Endothelial cell of umbilical vein (primary cell): ENCODE measurements at regions not wholly inside any gene's neighbourhood (a gene's known extent, or its start where the extent isn't known, plus 50 kb on each side); places are given as distances from the start of the nearest gene placed in this dataset.

Experiments used
- BruUV-seq: library from RNA; stranded (reverse); fragments of 400-500 nt; replicated peaks from 2 replicates; lab custom pipeline; 2021; lab: Mats Ljungman, UMichigan
- CTCF ChIA-PET: fragments of 300-600, 350-600 bp; sonication (Branson Sonifier 250); formaldehyde crosslinking; loops from one replicate; lab custom pipeline; 2021; ENCODE audit warnings: antibody characterized with exemption, inconsistent platforms; lab: Charles Lee
- POLR2A ChIA-PET: fragments of 300-600, 350-600 bp; sonication (Branson Sonifier 250); formaldehyde crosslinking; loops from one replicate; lab custom pipeline; 2021; ENCODE audit warnings: antibody characterized with exemption, inconsistent platforms; lab: Charles Lee
- DNase-seq: peaks from one replicate; pipeline ENCODE4 v3.0.0-alpha.2; 2011; ENCODE audit warnings: low read depth, low spot score
- FAIRE-seq: peaks from 2 replicates; lab custom pipeline; 2011; peaks lifted over from hg19 to GRCh38; lab: Jason Lieb, UNC
- H2AFZ ChIP-seq: 2 replicates; pipeline ENCODE4 v1.6.0; 2012; ENCODE audit warnings: low read depth, low read length, control low read depth, inconsistent platforms
- H3K27ac ChIP-seq: 2 replicates; pipeline ENCODE4 v1.5.1; 2011; ENCODE audit warnings: low read depth, mild to moderate bottlenecking, control low read depth, low read length, moderate library complexity; ENCODE audit not compliant: insufficient read depth
- H3K27me3 ChIP-seq, 2 experiments: 2 replicates each; pipeline versions ENCODE4 v1.6.0 to v1.6.1; 2011; ENCODE audit warnings: low read length in 2 of 2, mixed read lengths in 1 of 2; ENCODE audit not compliant: control insufficient read depth in 2 of 2, insufficient read depth in 2 of 2
- H3K36me3 ChIP-seq, 2 experiments: 2 replicates in 1 of 2; 3 replicates in 1 of 2; pipeline ENCODE4 v1.5.1; 2011; ENCODE audit warnings: low read length in 2 of 2, mild to moderate bottlenecking in 1 of 2, moderate library complexity in 1 of 2; ENCODE audit not compliant: control insufficient read depth in 2 of 2, insufficient read depth in 2 of 2; ENCODE audit errors: extremely low read depth in 1 of 2
- H3K4me1 ChIP-seq: 3 replicates; pipeline ENCODE4 v1.5.1; 2011; ENCODE audit warnings: mild to moderate bottlenecking, low read length; ENCODE audit not compliant: control insufficient read depth, insufficient read depth; ENCODE audit errors: extremely low read depth
- H3K4me2 ChIP-seq: 2 replicates; pipeline ENCODE4 v1.6.1; 2011; ENCODE audit warnings: low read length, control low read depth, mixed read lengths; ENCODE audit not compliant: insufficient read depth
- H3K4me3 ChIP-seq, 3 experiments: fragments of 200-600 bp in 1 of 3; sonication (generic), shearing (Covaris generic) in 1 of 3; replicated peaks in 1 of 3; 2 replicates each; pipeline ENCODE4 v1.5.1; 2011 to 2016; ENCODE audit warnings: control low read depth in 3 of 3, low read length in 3 of 3, mild to moderate bottlenecking in 2 of 3, inconsistent platforms in 1 of 3, low read depth in 1 of 3, moderate library complexity in 1 of 3; ENCODE audit not compliant: insufficient read depth in 1 of 3
- H3K79me2 ChIP-seq: 2 replicates; pipeline ENCODE4 v1.6.0; 2012; ENCODE audit warnings: low read length, inconsistent platforms; ENCODE audit not compliant: control insufficient read depth, insufficient read depth
- H3K9ac ChIP-seq: replicated peaks from 2 replicates; pipeline ENCODE3; 2011; ENCODE audit warnings: low read length, control low read depth; ENCODE audit not compliant: insufficient read depth; ENCODE audit errors: extremely low read depth
- H3K9me1 ChIP-seq: replicated peaks from 3 replicates; pipeline ENCODE4 v1.6.0; 2011; ENCODE audit warnings: mild to moderate bottlenecking, low read length; ENCODE audit not compliant: control insufficient read depth, insufficient read depth; ENCODE audit errors: extremely low read depth
- H3K9me3 ChIP-seq: replicated peaks from 2 replicates; pipeline ENCODE4 v1.5.1; 2012; ENCODE audit warnings: low read length, inconsistent platforms; ENCODE audit not compliant: control insufficient read depth, insufficient read depth
- H4K20me1 ChIP-seq: replicated peaks from 2 replicates; pipeline ENCODE3; 2011; ENCODE audit warnings: mild to moderate bottlenecking, low read length; ENCODE audit not compliant: control insufficient read depth, insufficient read depth; ENCODE audit errors: extremely low read depth
- FOS ChIP-seq: IDR thresholded peaks from 2 replicates; pipeline ENCODE4 v1.6.1; 2011; ENCODE audit warnings: mild to moderate bottlenecking, low read length, moderate library complexity, borderline replicate concordance; ENCODE audit not compliant: insufficient read depth
- GATA2 ChIP-seq: IDR thresholded peaks from 2 replicates; pipeline ENCODE4 v1.7.0; 2011; ENCODE audit warnings: low read depth, mild to moderate bottlenecking, moderate library complexity, mixed read lengths, low read length; ENCODE audit not compliant: insufficient read length, insufficient read depth
- JUN ChIP-seq: IDR thresholded peaks from 2 replicates; pipeline ENCODE4 v1.6.1; 2011; ENCODE audit warnings: borderline replicate concordance, low read depth; ENCODE audit not compliant: insufficient read length, insufficient read depth
- MYC ChIP-seq: IDR thresholded peaks from one replicate; pipeline ENCODE4 v1.6.1; 2011; ENCODE audit warnings: mild to moderate bottlenecking, low read depth, low read length
- POLR2A ChIP-seq: IDR thresholded peaks from 2 replicates; pipeline ENCODE4 v1.6.1; 2012; ENCODE audit warnings: low read depth, mild to moderate bottlenecking, control low read depth, low read length
- dilution Hi-C: fragments of 300-500 bp; cut with MboI; formaldehyde crosslinking; loops from one replicate; pipeline ENCODE4 v1.15.0; 2019; ENCODE audit warnings: low sequenced_read_pairs; ENCODE audit not compliant: extremely low pct_ligation_motif_present
- intact Hi-C: fragments of 100-400 bp; cut with micrococcal nuclease; formaldehyde crosslinking; loops from one replicate; pipeline ENCODE4 v1.10.0; 2022
- TF ChIP-seq, protein P1 (sequence below): IDR thresholded peaks from 2 replicates; pipeline ENCODE4 v1.6.1; 2011; ENCODE audit not compliant: insufficient read depth, insufficient read length
- TF ChIP-seq, protein P2 (sequence below), 2 donors: IDR thresholded peaks; 1 replicate in 1 of 2; 2 replicates in 1 of 2; pipeline ENCODE4 v1.5.1; 2011; ENCODE audit warnings: low read length in 2 of 2, mild to moderate bottlenecking in 2 of 2, moderate library complexity in 2 of 2, control low read depth in 1 of 2, inconsistent platforms in 1 of 2, low read depth in 1 of 2; ENCODE audit not compliant: insufficient read depth in 1 of 2; ENCODE audit errors: extremely low read depth in 1 of 2

GRCh38 chr20:16654858-16655535 is 74.8 kb upstream of the SNRPB2 start:
- DNase-seq (no peak), FAIRE-seq (no peak)
- Histone ChIP-seq H3K36me3 (no peaks in the 10 kb centered on the region), H2AFZ (no peak overlapping the region), H3K9me1 (no peaks in the 10 kb centered on the region), H3K27ac (no peak overlapping the region), H3K4me1 (no peaks in the 10 kb centered on the region), H3K79me2 (no peaks in the 10 kb centered on the region), H3K9me3 (no peaks in the 10 kb centered on the region), H3K9ac (no peak overlapping the region), H3K27me3 (no peaks in the 10 kb centered on the region), H4K20me1 (no peaks in the 10 kb centered on the region), H3K4me3 (no peak overlapping the region), H3K4me2 (no peak overlapping the region)
- intact Hi-C loops, result no loop called here
- BruUV-seq, result no TSS peak
- CTCF ChIA-PET, result no interaction called here
- TF ChIP-seq JUN, result no peak
- TF ChIP-seq, protein P1, sequence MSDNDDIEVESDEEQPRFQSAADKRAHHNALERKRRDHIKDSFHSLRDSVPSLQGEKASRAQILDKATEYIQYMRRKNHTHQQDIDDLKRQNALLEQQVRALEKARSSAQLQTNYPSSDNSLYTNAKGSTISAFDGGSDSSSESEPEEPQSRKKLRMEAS, result no peak
- TF ChIP-seq, protein P2, sequence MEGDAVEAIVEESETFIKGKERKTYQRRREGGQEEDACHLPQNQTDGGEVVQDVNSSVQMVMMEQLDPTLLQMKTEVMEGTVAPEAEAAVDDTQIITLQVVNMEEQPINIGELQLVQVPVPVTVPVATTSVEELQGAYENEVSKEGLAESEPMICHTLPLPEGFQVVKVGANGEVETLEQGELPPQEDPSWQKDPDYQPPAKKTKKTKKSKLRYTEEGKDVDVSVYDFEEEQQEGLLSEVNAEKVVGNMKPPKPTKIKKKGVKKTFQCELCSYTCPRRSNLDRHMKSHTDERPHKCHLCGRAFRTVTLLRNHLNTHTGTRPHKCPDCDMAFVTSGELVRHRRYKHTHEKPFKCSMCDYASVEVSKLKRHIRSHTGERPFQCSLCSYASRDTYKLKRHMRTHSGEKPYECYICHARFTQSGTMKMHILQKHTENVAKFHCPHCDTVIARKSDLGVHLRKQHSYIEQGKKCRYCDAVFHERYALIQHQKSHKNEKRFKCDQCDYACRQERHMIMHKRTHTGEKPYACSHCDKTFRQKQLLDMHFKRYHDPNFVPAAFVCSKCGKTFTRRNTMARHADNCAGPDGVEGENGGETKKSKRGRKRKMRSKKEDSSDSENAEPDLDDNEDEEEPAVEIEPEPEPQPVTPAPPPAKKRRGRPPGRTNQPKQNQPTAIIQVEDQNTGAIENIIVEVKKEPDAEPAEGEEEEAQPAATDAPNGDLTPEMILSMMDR (IDR thresholded peaks at IDR 0.05; ENCODE audit: extremely low read depth in 1 of 2, insufficient read depth in 1 of 2, low read depth in 1 of 2, low read length in 2 of 2), result no peak
- TF ChIP-seq GATA2, result no peak
- TF ChIP-seq POLR2A, result no peak
- TF ChIP-seq FOS, result no peak
- no peak for TF ChIP-seq MYC
- POLR2A ChIA-PET, result no interaction called here
- dilution Hi-C loops, result no loop called here
